ENCODE measurements at regions not wholly inside any gene's neighbourhood (a gene's known extent, or its start where the extent isn't known, plus 50 kb on each side); places are given as distances from the start of the nearest gene placed in this dataset.

GRCh38 chr12:34396861-34397590 lies 374.7 kb downstream of the ALG10 start:
- H3K36me3 ChIP-seq = no peaks in the 10 kb centered on the region
- H3K9me3 ChIP-seq = no peaks in the 10 kb centered on the region

GRCh38 chr12:34397591-34398365 lies 375.5 kb downstream of the ALG10 start:
- Histone ChIP-seq H3K4me3 (no peak overlapping the region), H3K9me3 (no peaks in the 10 kb centered on the region), H3K9ac (ENCODE audit: low read depth in 2 of 2, low read length in 2 of 2) (no peak overlapping the region), H3K27me3 (no peaks in the 10 kb centered on the region), H3K36me3 (no peaks in the 10 kb centered on the region), H3K4me1 (no peaks in the 10 kb centered on the region), H3K27ac (no peak overlapping the region)
- peak; percentile 11 for DNase-seq
- TF ChIP-seq CTCF (IDR thresholded peaks at IDR 0.05) = no peak
- intact Hi-C loops (cut with DNase I) = no loop called here

More at GRCh38 chr12:34396861-34397590, 374.7 kb downstream of the ALG10 start:
- DNase-seq = no peak
- TF ChIP-seq CTCF (IDR thresholded peaks at IDR 0.05) = no peak
- intact Hi-C loops (cut with DNase I) = no loop called here
- Histone ChIP-seq H3K27ac (no peak overlapping the region), H3K4me3 (no peak overlapping the region), H3K9ac (ENCODE audit: low read depth in 2 of 2, low read length in 2 of 2) (no peak overlapping the region), H3K4me1 (no peaks in the 10 kb centered on the region), H3K27me3 (no peaks in the 10 kb centered on the region)

DNA sequence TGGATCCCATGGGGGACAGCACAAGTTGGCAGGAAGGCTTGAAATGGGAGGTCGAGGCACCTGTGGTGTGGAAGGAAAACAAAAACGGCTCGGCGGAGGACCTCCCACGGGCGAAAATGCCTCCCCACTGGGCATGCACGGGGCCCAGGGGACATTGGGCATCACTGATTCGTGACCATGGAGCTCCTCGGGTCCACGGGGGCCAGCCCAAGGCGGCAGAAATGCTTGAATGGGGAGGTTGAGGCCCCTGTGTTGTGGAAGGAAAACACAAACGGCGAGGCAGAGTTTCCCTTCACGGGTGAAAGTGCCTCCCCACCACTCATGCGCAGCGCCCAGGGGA lies 376.0 kb downstream of the ALG10 start:
- Histone ChIP-seq H3K27ac (no peak overlapping the region), H3K4me1 (no peaks in the 10 kb centered on the region), H3K9ac (ENCODE audit: low read depth in 2 of 2, low read length in 2 of 2) (no peak overlapping the region), H3K36me3 (no peaks in the 10 kb centered on the region), H3K9me3 (no peaks in the 10 kb centered on the region), H3K4me3 (no peak overlapping the region), H3K27me3 (no peaks in the 10 kb centered on the region)
- peak; percentile 12 for DNase-seq
- intact Hi-C loops (cut with DNase I) = no loop called here
- no peak for TF ChIP-seq CTCF (IDR thresholded peaks at IDR 0.05)

GRCh38 chr12:34398706-34399630 lies 376.7 kb downstream of the ALG10 start:
- no peak overlapping the region for H3K9ac ChIP-seq (ENCODE audit: low read depth in 2 of 2, low read length in 2 of 2)
- H3K27me3 ChIP-seq = no peaks in the 10 kb centered on the region
- intact Hi-C loops (cut with DNase I) = no loop called here
- peak; percentile 10 for DNase-seq
- H3K9me3 ChIP-seq = no peaks in the 10 kb centered on the region
- no peak overlapping the region for H3K4me3 ChIP-seq
- TF ChIP-seq CTCF (IDR thresholded peaks at IDR 0.05) = no peak
- H3K4me1 ChIP-seq = no peaks in the 10 kb centered on the region
- H3K36me3 ChIP-seq = no peaks in the 10 kb centered on the region
- H3K27ac ChIP-seq = no peak overlapping the region

DNA sequence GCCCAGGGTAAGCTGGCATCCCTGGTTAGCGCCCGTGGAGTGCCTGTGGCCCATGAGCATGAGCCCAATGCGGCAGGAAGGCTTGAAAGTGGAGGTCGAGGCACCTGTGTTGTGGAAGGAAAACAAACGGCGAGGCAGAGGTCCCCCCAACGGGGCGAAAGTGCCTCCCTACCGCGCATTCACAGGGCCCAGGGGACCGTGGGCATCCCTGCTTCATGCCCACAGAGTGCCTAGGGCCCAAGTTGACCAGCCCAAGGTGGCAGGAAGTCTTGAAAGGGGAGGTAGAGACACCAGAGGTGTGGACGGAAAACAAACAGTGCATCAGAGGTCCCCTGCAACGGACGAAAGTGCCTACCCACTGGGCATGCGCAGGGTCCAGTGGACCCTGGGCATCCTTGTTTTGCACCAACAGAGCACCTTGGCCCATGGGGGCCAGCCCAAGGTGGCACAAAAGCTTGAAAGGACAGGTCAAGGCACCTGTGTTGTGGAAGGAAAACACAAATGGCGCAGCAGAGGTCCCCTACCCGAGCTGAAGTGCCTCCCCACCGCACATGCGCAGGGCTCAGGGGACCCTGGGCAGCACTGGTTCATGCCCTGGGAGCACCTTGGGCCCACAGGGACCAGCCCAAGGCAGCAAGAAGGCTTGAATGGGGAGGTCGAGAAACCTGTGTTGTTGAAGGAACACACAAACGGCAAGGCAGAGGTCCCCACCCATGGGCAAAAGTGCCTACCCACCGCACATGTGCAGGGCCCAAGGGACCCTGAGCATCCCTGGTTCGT lies 377.5 kb downstream of the ALG10 start:
- H3K36me3 ChIP-seq = no peaks in the 10 kb centered on the region
- no peaks in the 10 kb centered on the region for H3K27me3 ChIP-seq
- no peak for TF ChIP-seq CTCF (IDR thresholded peaks at IDR 0.05)
- H3K27ac ChIP-seq = no peak overlapping the region
- intact Hi-C loops (cut with DNase I) = no loop called here
- peak; percentile 9 for DNase-seq
- H3K4me3 ChIP-seq = no peak overlapping the region
- H3K9me3 ChIP-seq = no peaks in the 10 kb centered on the region
- no peaks in the 10 kb centered on the region for H3K4me1 ChIP-seq
- H3K9ac ChIP-seq (ENCODE audit: low read depth in 2 of 2, low read length in 2 of 2) = no peak overlapping the region
